ENCODE measurements at regions not wholly inside any gene's neighbourhood (a gene's known extent, or its start where the extent isn't known, plus 50 kb on each side); places are given as distances from the start of the nearest gene placed in this dataset.

DNA sequence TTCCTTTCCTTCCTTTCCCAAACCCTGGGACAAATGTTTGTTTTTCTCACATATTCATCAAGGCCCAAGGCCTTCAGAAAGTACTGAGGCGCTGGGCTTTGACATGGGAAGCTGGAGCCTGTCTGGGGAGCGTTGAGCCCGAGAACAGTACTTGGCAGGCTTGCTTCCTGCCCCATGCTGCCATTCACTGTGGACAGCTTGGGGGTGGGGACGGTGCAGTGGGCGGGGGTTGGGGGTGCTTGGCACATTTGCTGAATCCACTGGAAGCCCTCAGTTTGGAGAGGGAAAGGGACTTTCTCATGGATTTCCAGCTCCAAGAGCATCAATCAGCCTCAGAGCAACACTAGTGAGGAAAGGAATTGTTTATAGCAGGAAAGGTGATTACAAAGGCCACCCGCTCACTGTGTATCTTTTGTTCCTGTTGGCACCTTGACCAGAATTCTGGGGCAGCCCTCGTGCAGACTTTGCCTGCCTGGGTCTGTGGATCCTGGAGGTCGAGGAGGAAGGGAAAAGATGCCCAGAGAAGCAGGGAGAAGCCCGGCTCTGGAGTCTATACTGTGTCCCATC is 199.8 kb upstream of the RGMA start:
- TF ChIP-seq POLR2A (IDR thresholded peaks at IDR 0.05; ENCODE audit: low read depth, low read length) (no peak), USF2 (IDR thresholded peaks at IDR 0.05; ENCODE audit: low read depth, low read length) (no peak), RFX5 (IDR thresholded peaks at IDR 0.05; ENCODE audit: low read depth, low read length) (no peak)
- TF ChIP-seq, protein P1, sequence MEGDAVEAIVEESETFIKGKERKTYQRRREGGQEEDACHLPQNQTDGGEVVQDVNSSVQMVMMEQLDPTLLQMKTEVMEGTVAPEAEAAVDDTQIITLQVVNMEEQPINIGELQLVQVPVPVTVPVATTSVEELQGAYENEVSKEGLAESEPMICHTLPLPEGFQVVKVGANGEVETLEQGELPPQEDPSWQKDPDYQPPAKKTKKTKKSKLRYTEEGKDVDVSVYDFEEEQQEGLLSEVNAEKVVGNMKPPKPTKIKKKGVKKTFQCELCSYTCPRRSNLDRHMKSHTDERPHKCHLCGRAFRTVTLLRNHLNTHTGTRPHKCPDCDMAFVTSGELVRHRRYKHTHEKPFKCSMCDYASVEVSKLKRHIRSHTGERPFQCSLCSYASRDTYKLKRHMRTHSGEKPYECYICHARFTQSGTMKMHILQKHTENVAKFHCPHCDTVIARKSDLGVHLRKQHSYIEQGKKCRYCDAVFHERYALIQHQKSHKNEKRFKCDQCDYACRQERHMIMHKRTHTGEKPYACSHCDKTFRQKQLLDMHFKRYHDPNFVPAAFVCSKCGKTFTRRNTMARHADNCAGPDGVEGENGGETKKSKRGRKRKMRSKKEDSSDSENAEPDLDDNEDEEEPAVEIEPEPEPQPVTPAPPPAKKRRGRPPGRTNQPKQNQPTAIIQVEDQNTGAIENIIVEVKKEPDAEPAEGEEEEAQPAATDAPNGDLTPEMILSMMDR (conservative IDR thresholded peaks at IDR 0.05; ENCODE audit: low read depth, low read length), result no peak
- TF ChIP-seq, protein P2, sequence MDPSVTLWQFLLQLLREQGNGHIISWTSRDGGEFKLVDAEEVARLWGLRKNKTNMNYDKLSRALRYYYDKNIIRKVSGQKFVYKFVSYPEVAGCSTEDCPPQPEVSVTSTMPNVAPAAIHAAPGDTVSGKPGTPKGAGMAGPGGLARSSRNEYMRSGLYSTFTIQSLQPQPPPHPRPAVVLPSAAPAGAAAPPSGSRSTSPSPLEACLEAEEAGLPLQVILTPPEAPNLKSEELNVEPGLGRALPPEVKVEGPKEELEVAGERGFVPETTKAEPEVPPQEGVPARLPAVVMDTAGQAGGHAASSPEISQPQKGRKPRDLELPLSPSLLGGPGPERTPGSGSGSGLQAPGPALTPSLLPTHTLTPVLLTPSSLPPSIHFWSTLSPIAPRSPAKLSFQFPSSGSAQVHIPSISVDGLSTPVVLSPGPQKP (IDR thresholded peaks at IDR 0.05; ENCODE audit: borderline replicate concordance, low read depth, low read length), result no peak
